ENCODE measurements at regions not wholly inside any gene's neighbourhood (a gene's known extent, or its start where the extent isn't known, plus 50 kb on each side); places are given as distances from the start of the nearest gene placed in this dataset.
"Not testable (repeated sequence)": the region's sequence is repeated elsewhere in the genome, so short reads cannot be mapped to it uniquely, and the experiment has no call there.

- no peak for DNase-seq
Measured at GRCh38 chr9:97176206-97176605, 131.3 kb upstream of the CCDC180 start.

- not testable (repeated sequence) for DNase-seq
Measured at GRCh38 chr9:97168174-97168573, 129.2 kb upstream of the CTSV start.

GRCh38 chr9:97166496-97167138 is 127.7 kb upstream of the CTSV start:
- not testable (repeated sequence) for DNase-seq

GRCh38 chr9:97160255-97160654 is 121.3 kb upstream of the CTSV start:
- no peak for DNase-seq

GRCh38 chr9:97158722-97159121 is 119.8 kb upstream of the CTSV start:
- not testable (repeated sequence) for DNase-seq

- DNase-seq: not testable (repeated sequence)
Measured at GRCh38 chr9:97155441-97155840, 116.5 kb upstream of the CTSV start.

GRCh38 chr9:97153967-97154366 is 115.0 kb upstream of the CTSV start:
- no peak for DNase-seq

GRCh38 chr9:97153160-97153559 is 114.2 kb upstream of the CTSV start:
- DNase-seq: not testable (repeated sequence)

- DNase-seq: not testable (repeated sequence)
Measured at GRCh38 chr9:97150471-97150870, 111.5 kb upstream of the CTSV start.

GRCh38 chr9:97148428-97148827 is 109.5 kb upstream of the CTSV start:
- not testable (repeated sequence) for DNase-seq

GRCh38 chr9:97145680-97146079 is 106.7 kb upstream of the CTSV start:
- peak in 1 of 2 donors; percentile 44 for DNase-seq

- no peak for DNase-seq
Measured at GRCh38 chr9:97140566-97140965, 101.6 kb upstream of the CTSV start.

- no peak for DNase-seq
Measured at GRCh38 chr9:97136421-97136820, 97.5 kb upstream of the CTSV start.

GRCh38 chr9:97133966-97134365 is 95.0 kb upstream of the CTSV start:
- peak in 1 of 2 donors; percentile 31 for DNase-seq

GRCh38 chr9:97132865-97133264 is 93.9 kb upstream of the CTSV start:
- no peak for DNase-seq

GRCh38 chr9:97130864-97131263 is 91.9 kb upstream of the CTSV start:
- not testable (repeated sequence) for DNase-seq

- not testable (repeated sequence) for DNase-seq
Measured at GRCh38 chr9:97130387-97130786, 91.4 kb upstream of the CTSV start.

GRCh38 chr9:97128919-97129318 is 90.0 kb upstream of the CTSV start:
- no peak for DNase-seq

GRCh38 chr9:97124256-97124655 is 85.3 kb upstream of the CTSV start:
- DNase-seq: no peak

- no peak for DNase-seq
Measured at GRCh38 chr9:97110696-97111095, 71.8 kb upstream of the CTSV start.

GRCh38 chr9:97109194-97109811 is 70.4 kb upstream of the CTSV start:
- peak; percentile 37 to 47 for DNase-seq

GRCh38 chr9:97105220-97105619 is 66.3 kb upstream of the CTSV start:
- DNase-seq: not testable (repeated sequence)

GRCh38 chr9:97103613-97104383 is 64.9 kb upstream of the CTSV start:
- not testable (repeated sequence) for DNase-seq

- not testable (repeated sequence) for DNase-seq
Measured at GRCh38 chr9:97099540-97099939, 60.6 kb upstream of the CTSV start.

Data from inflammatory macrophage (primary cell).